Brain pericyte (primary cell): ENCODE measurements at regions not wholly inside any gene's neighbourhood (a gene's known extent, or its start where the extent isn't known, plus 50 kb on each side); places are given as distances from the start of the nearest gene placed in this dataset.
"Not testable (repeated sequence)": the region's sequence is repeated elsewhere in the genome, so short reads cannot be mapped to it uniquely, and the experiment has no call there.

Experiments
- DNase-seq: peaks from one replicate; pipeline ENCODE4 v3.0.0-alpha.2; 2012; ENCODE audit warnings: low read depth, low spot score

- DNase-seq = no peak
Measured at GRCh38 chr2:240191001-240191400, 50.5 kb upstream of the OTOS start.

- no peak for DNase-seq
Measured at GRCh38 chr2:240192661-240193060, 52.2 kb upstream of the OTOS start.

- not testable (repeated sequence) for DNase-seq
Measured at GRCh38 chr2:240194341-240194762, 53.9 kb upstream of the OTOS start.

- DNase-seq = no peak
Measured at GRCh38 chr2:240195316-240195861, 54.9 kb upstream of the OTOS start.

- no peak for DNase-seq
Measured at GRCh38 chr2:240196716-240197461, 56.4 kb upstream of the OTOS start.

- no peak for DNase-seq
Measured at GRCh38 chr2:240197462-240198139, 57.1 kb upstream of the OTOS start.

GRCh38 chr2:240198226-240198625, 57.8 kb upstream of the OTOS start:
- no peak for DNase-seq

- no peak for DNase-seq
Measured at GRCh38 chr2:240199133-240199870, 58.8 kb upstream of the OTOS start.

GRCh38 chr2:240200230-240201051, 60.0 kb upstream of the OTOS start:
- no peak for DNase-seq

- no peak for DNase-seq
Measured at GRCh38 chr2:240201866-240202265, 61.4 kb upstream of the OTOS start.

- DNase-seq = no peak
Measured at GRCh38 chr2:240202586-240202985, 62.1 kb upstream of the OTOS start.

- no peak for DNase-seq
Measured at GRCh38 chr2:240203031-240203787, 62.8 kb upstream of the OTOS start.

GRCh38 chr2:240203788-240204270, 63.4 kb upstream of the OTOS start:
- DNase-seq = no peak

GRCh38 chr2:240204431-240205276, 64.2 kb upstream of the OTOS start:
- DNase-seq = no peak

- DNase-seq = no peak
Measured at GRCh38 chr2:240205348-240205747, 64.9 kb upstream of the OTOS start.

- no peak for DNase-seq
Measured at GRCh38 chr2:240205772-240206171, 65.3 kb upstream of the OTOS start.

GRCh38 chr2:240206630-240207029, 66.2 kb upstream of the OTOS start:
- DNase-seq = no peak

- DNase-seq = no peak
Measured at GRCh38 chr2:240207661-240208060, 67.2 kb upstream of the OTOS start.

GRCh38 chr2:240208096-240208495, 67.6 kb upstream of the OTOS start:
- DNase-seq = no peak
